GM12878 (cell line): ENCODE measurements at regions not wholly inside any gene's neighbourhood (a gene's known extent, or its start where the extent isn't known, plus 50 kb on each side); places are given as distances from the start of the nearest gene placed in this dataset.

Experiments
- ATAC-seq: fragments of 200-7000 bp; cut with Tn5 transposase; 3 replicates; pipeline ENCODE4 v1.9.1; 2020; ENCODE audit warnings: mild to moderate bottlenecking, moderate library complexity
- BruUV-seq: library from RNA; stranded (reverse); fragments of 400-500 nt; replicated peaks from 2 replicates; lab custom pipeline; 2021; lab: Mats Ljungman, UMichigan
- CTCF ChIA-PET: fragments of 300-600 bp; sonication (Branson Sonifier 250); formaldehyde crosslinking; extraction: SDS; loops from one replicate; lab custom pipeline; 2021; ENCODE audit warnings: inconsistent platforms; lab: Yijun Ruan, JAX
- POLR2A ChIA-PET: fragments of 350-600 bp; formaldehyde crosslinking; extraction: SDS; loops from one replicate; lab custom pipeline; 2021; ENCODE audit warnings: inconsistent platforms; lab: Charles Lee
- RAD21 ChIA-PET: fragments of 300-600 bp; sonication (Branson Sonifier 250); formaldehyde crosslinking; loops from one replicate; lab custom pipeline; 2023; ENCODE audit warnings: antibody characterized with exemption; ENCODE audit not compliant: unreplicated experiment; lab: Charles Lee
- SMC1A ChIA-PET: fragments of 300-600 bp; sonication (Branson Sonifier 250); formaldehyde crosslinking; loops from one replicate; lab custom pipeline; 2023; ENCODE audit not compliant: unreplicated experiment, uncharacterized antibody; lab: Charles Lee
- DNase-seq: peaks from one replicate; pipeline ENCODE4 v3.0.0-alpha.2; 2011; ENCODE audit warnings: low read depth, low spot score
- FAIRE-seq: peaks from 3 replicates; lab custom pipeline; 2011; peaks lifted over from hg19 to GRCh38; lab: Jason Lieb, UNC
- H2AFZ ChIP-seq: 2 replicates; pipeline ENCODE4 v1.6.0; 2011; ENCODE audit warnings: low read depth, low read length, control low read depth; ENCODE audit not compliant: control insufficient read depth
- H3K27ac ChIP-seq: 2 replicates; pipeline ENCODE4 v1.5.1; 2011; ENCODE audit warnings: control low read depth; ENCODE audit not compliant: control insufficient read depth, insufficient read depth
- H3K27me3 ChIP-seq, 2 experiments: replicated peaks in 1 of 2; 2 replicates each; pipeline versions ENCODE4 v1.6.0 to v1.6.1; 2011; ENCODE audit warnings: low read length in 1 of 2; ENCODE audit not compliant: control insufficient read depth in 2 of 2, insufficient read depth in 2 of 2
- H3K36me3 ChIP-seq, 2 experiments: 2 replicates each; pipeline ENCODE4 v1.5.1; 2011; ENCODE audit warnings: low read length in 1 of 2; ENCODE audit not compliant: control insufficient read depth in 2 of 2, insufficient read depth in 2 of 2
- H3K4me1 ChIP-seq: 2 replicates; pipeline ENCODE4 v1.6.1; 2011; ENCODE audit warnings: mild to moderate bottlenecking, low read length, moderate library complexity, mixed read lengths; ENCODE audit not compliant: control insufficient read depth, insufficient read depth
- H3K4me2 ChIP-seq: 2 replicates; pipeline ENCODE4 v1.6.0; 2011; ENCODE audit warnings: control low read depth; ENCODE audit not compliant: control insufficient read depth, insufficient read depth
- H3K4me3 ChIP-seq: fragments of 200-600 bp; sonication (generic); 2 replicates; pipeline ENCODE4 v1.5.1; 2016
- H3K79me2 ChIP-seq: 2 replicates; pipeline ENCODE4 v1.6.0; 2011; ENCODE audit warnings: low read length; ENCODE audit not compliant: control insufficient read depth, insufficient read depth
- H3K9ac ChIP-seq: 2 replicates; pipeline ENCODE4 v1.8.0; 2011; ENCODE audit warnings: low read length, control low read depth, mixed read lengths; ENCODE audit not compliant: control insufficient read depth, insufficient read depth
- H3K9me3 ChIP-seq: replicated peaks from 3 replicates; pipeline ENCODE4 v1.5.1; 2011; ENCODE audit warnings: mild to moderate bottlenecking, low read length; ENCODE audit not compliant: control insufficient read depth, insufficient read depth
- H4K20me1 ChIP-seq: 2 replicates; pipeline ENCODE4 v1.6.0; 2011; ENCODE audit not compliant: control insufficient read depth, insufficient read depth
- BHLHE40 ChIP-seq, 2 experiments: fragments of 450-650 bp in 1 of 2; IDR thresholded peaks; 2 replicates each; pipeline ENCODE4 v1.6.1; 2011 to 2017; ENCODE audit warnings: low read depth in 2 of 2, borderline replicate concordance in 1 of 2, improper control_type of control experiment in 1 of 2, low read length in 1 of 2, mild to moderate bottlenecking in 1 of 2
- BRCA1 ChIP-seq: IDR thresholded peaks from 2 replicates; pipeline ENCODE4 v1.6.1; 2011; ENCODE audit warnings: low read depth, low read length, improper control_type of control experiment
- CBX5 ChIP-seq: sonication (generic); IDR thresholded peaks from 2 replicates; pipeline ENCODE4 v1.6.1; 2016; ENCODE audit warnings: low read depth, moderate library complexity, mild to moderate bottlenecking, inconsistent platforms
- CHD4 ChIP-seq: fragments of 200-600 bp; sonication (generic); IDR thresholded peaks from 2 replicates; pipeline ENCODE4 v1.6.1; 2016; ENCODE audit warnings: mild to moderate bottlenecking
- EP300 ChIP-seq, 2 experiments: fragments of 150-350 bp in 1 of 2; IDR thresholded peaks; 2 replicates each; pipeline ENCODE4 v1.6.1; 2011 to 2012; ENCODE audit warnings: low read depth in 2 of 2, low read length in 2 of 2, borderline replicate concordance in 1 of 2, improper control_type of control experiment in 1 of 2, inconsistent platforms in 1 of 2; ENCODE audit not compliant: control insufficient read depth in 1 of 2
- FOS ChIP-seq: IDR thresholded peaks from 3 replicates; pipeline ENCODE4 v1.6.1; 2011; ENCODE audit warnings: borderline replicate concordance; ENCODE audit not compliant: insufficient read length; ENCODE audit errors: extremely low read depth
- HDAC6 ChIP-seq: fragments of 200-600 bp; sonication (generic); IDR thresholded peaks from one replicate; pipeline ENCODE4 v1.8.0; 2017; ENCODE audit warnings: antibody characterized with exemption; ENCODE audit not compliant: unreplicated experiment
- JUNB ChIP-seq: IDR thresholded peaks from 2 replicates; pipeline ENCODE4 v1.6.1; 2016; ENCODE audit warnings: antibody characterized with exemption, mild to moderate bottlenecking
- NFXL1 ChIP-seq: fragments of 450-650 bp; IDR thresholded peaks from 2 replicates; pipeline ENCODE4 v1.6.1; 2017; ENCODE audit warnings: antibody characterized with exemption, mild to moderate bottlenecking, borderline replicate concordance
- PKNOX1 ChIP-seq: fragments of 450-650 bp; IDR thresholded peaks from 2 replicates; pipeline ENCODE4 v1.6.1; 2016; ENCODE audit warnings: mild to moderate bottlenecking
- RAD51 ChIP-seq: fragments of 450-650 bp; IDR thresholded peaks from 2 replicates; pipeline ENCODE4 v1.6.1; 2016; ENCODE audit warnings: moderate library complexity, mild to moderate bottlenecking, inconsistent platforms
- RB1 ChIP-seq: fragments of 450-650 bp; formaldehyde crosslinking; IDR thresholded peaks from 2 replicates; pipeline ENCODE4 v1.6.1; 2017; ENCODE audit warnings: mild to moderate bottlenecking, borderline replicate concordance
- ZBTB11 ChIP-seq: fragments of 450-650 bp; formaldehyde crosslinking; IDR thresholded peaks from 2 replicates; pipeline ENCODE4 v1.5.0; 2022; ENCODE audit warnings: mild to moderate bottlenecking, missing genetic modification characterization
- ZNF217 ChIP-seq: fragments of 450-650 bp; IDR thresholded peaks from 2 replicates; pipeline ENCODE4 v1.6.1; 2017; ENCODE audit warnings: antibody characterized with exemption, mild to moderate bottlenecking
- WGBS: methylation state at CpG from one replicate; pipeline ENCODE4 v1.1.6; 2016; ENCODE audit warnings: low lambda C conversion rate; ENCODE audit not compliant: insufficient replicate concordance, insufficient coverage; ENCODE audit errors: missing lambda C conversion rate; 5-methylcytosine and 5-hydroxymethylcytosine counted together
- in situ Hi-C: fragments of 300-500 bp; cut with MboI; formaldehyde crosslinking; loops from 9 replicates; pipeline ENCODE4 v1.14.3; 2018; ENCODE audit warnings: mixed read lengths
- intact Hi-C: fragments of 100-400 bp; cut with micrococcal nuclease; formaldehyde crosslinking; loops from one replicate; pipeline ENCODE4 v1.14.2; 2022; ENCODE audit not compliant: unreplicated experiment
- TF ChIP-seq, protein P1 (sequence below): IDR thresholded peaks from 2 replicates; pipeline ENCODE4 v1.6.1; 2012; ENCODE audit warnings: low read depth, low read length, improper control_type of control experiment

- no peak for TF ChIP-seq ZBTB11 (CRISPR knock-in tag)
- TF ChIP-seq JUNB = no peak
- TF ChIP-seq, protein P1, sequence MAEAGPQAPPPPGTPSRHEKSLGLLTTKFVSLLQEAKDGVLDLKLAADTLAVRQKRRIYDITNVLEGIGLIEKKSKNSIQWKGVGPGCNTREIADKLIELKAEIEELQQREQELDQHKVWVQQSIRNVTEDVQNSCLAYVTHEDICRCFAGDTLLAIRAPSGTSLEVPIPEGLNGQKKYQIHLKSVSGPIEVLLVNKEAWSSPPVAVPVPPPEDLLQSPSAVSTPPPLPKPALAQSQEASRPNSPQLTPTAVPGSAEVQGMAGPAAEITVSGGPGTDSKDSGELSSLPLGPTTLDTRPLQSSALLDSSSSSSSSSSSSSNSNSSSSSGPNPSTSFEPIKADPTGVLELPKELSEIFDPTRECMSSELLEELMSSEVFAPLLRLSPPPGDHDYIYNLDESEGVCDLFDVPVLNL = no peak
- no peak for TF ChIP-seq CBX5
Observed at GRCh38 chr18:25704071-25704470, 352.1 kb upstream of the ZNF521 start (continued).

GRCh38 chr18:25701821-25702220 is 349.9 kb upstream of the ZNF521 start:
- intact Hi-C loops = no loop called here
- 17% methylated on average over 5 of the region's 5 CpGs for WGBS
- H3K27me3 ChIP-seq = no peaks in the 10 kb centered on the region
- H3K9me3 ChIP-seq = no peaks in the 10 kb centered on the region
- no peaks in the 10 kb centered on the region for H3K79me2 ChIP-seq
- ChIA-PET CTCF (no interaction called here), POLR2A (no interaction called here)
- in situ Hi-C loops = no loop called here
- DNase-seq = no peak
- no peak overlapping the region for H2AFZ ChIP-seq
- H4K20me1 ChIP-seq = no peaks in the 10 kb centered on the region
- no peaks in the 10 kb centered on the region for H3K4me1 ChIP-seq
- TF ChIP-seq FOS = no peak
- no peak for TF ChIP-seq RAD51
- no peak for TF ChIP-seq HDAC6
- no peak for TF ChIP-seq EP300 (IDR thresholded peaks at IDR 0.05; ENCODE audit: borderline replicate concordance in 1 of 2, control insufficient read depth in 1 of 2, low read depth in 2 of 2, low read length in 2 of 2)
- no peak for TF ChIP-seq NFXL1
- TF ChIP-seq RB1 = no peak
- no peak for TF ChIP-seq BRCA1
- no peak for TF ChIP-seq PKNOX1
- TF ChIP-seq ZNF217 = no peak
- no peak for TF ChIP-seq BHLHE40 (IDR thresholded peaks at IDR 0.05; ENCODE audit: borderline replicate concordance in 1 of 2, low read depth in 2 of 2, low read length in 1 of 2)
- TF ChIP-seq CHD4 = no peak
- TF ChIP-seq, all 136 proteins: peak for 0
- RAD21 ChIA-PET = no interaction called here
- Histone ChIP-seq H3K9ac (no peak overlapping the region), H3K4me3 (no peak overlapping the region), H3K27ac (no peak overlapping the region), H3K36me3 (no peaks in the 10 kb centered on the region), H3K4me2 (no peak overlapping the region)
- SMC1A ChIA-PET = no interaction called here
- FAIRE-seq (no peak), ATAC-seq (no peak)
- BruUV-seq = no TSS peak
